TTC549 (cell line): ENCODE measurements at regions not wholly inside any gene's neighbourhood (a gene's known extent, or its start where the extent isn't known, plus 50 kb on each side); places are given as distances from the start of the nearest gene placed in this dataset.

Experiments used
- FAIRE-seq: peaks from 2 replicates; lab custom pipeline; 2012; peaks lifted over from hg19 to GRCh38; lab: Jason Lieb, UNC

DNA sequence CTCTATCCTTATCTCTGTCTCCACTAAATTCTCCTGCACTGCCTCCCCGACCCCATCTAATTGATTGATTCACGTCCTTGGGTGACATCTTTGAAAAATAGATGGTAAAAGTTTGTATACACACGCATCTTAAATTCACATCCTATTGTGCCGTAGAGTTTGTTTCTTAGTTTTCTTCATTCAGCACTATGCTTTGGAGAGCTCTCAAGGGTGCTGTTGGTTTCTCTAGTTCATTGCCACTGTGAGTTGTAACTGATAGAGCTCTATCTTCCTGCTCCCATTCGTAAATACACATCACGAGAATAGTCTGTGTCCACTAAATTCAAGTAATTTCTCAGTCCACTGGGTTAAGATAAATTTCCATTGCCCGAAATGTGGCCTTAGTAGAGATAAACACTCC is 1537.4 kb downstream of the AACS start:
- no peak for FAIRE-seq

- FAIRE-seq = no peak
These were observed 1541.9 kb downstream of the AACS start for GRCh38 chr12:126607157-126607556.

DNA sequence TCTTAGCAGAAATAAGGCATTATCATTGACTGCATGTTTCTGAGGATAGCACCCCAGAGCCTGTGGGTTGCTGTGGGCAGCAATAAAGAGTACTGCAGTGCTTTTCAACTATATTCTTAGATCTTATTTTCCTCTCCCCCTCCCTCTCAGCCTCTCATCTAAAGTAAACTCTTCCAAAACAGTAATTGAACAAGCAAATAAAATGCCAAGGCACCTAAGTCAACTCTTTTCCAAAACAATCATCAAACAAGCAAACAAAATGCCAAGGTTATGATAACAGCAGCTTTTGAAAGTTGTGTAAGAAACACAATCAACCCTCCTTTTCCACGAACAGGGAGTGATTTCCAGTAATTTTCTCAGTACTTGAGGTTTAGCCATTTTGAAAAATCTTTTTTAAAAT is 1542.6 kb downstream of the AACS start:
- no peak for FAIRE-seq

DNA sequence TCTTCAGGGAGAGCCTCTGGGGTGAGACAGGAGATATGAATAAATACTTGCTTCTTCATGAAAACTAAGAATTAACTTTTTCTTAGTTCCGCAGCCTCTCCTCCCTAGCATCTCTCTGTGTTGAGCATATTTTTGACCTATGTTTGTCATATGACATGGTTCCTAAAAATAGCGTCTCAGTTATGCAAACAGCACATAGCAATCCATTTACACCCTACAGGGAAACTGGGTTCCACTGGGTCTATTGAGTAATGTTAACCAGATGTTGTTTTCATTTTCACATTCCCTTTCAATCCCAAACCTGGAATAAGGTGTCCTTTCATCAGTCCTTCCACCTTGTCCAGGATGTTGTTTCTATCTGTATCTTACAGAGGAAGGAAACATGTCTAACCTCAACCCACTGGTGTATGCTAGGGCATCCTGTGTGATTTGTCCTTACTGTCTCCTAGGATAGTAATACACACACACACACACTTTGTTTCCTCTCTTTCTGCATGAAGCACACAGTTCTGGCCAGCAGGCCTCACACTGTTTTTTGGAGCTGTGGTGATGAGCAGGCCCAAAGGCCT is 1543.5 kb downstream of the AACS start:
- no peak for FAIRE-seq

- no peak for FAIRE-seq
These were observed 1551.2 kb downstream of the AACS start for GRCh38 chr12:126616441-126616840.

DNA sequence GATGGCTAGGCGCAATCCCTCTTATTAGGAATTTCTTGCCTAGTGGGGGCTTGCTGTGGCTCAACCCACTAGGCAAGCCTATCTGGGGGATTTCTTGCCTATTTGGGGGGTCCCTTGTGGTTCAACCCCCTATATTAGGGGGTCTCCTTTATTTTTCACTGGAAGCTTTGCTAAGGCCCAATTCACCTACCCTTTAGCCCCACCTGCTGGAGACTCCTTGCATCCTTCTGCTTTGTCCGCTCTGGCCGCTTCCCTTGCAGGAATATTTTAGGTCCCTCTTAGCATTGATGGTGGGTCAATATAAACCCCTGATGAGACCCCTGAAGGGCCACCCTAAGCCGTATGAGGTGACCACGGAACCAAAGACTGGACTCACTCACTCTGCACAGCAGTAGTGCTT is 1552.1 kb downstream of the AACS start:
- FAIRE-seq = no peak

GRCh38 chr12:126627596-126627995 is 1562.4 kb downstream of the AACS start:
- FAIRE-seq = no peak

- FAIRE-seq = no peak
These were observed 1571.6 kb downstream of the AACS start for GRCh38 chr12:126636821-126637220.

- no peak for FAIRE-seq
These were observed 1579.2 kb downstream of the AACS start for GRCh38 chr12:126644236-126645020.

GRCh38 chr12:126648074-126648473 is 1582.8 kb downstream of the AACS start:
- FAIRE-seq = no peak

DNA sequence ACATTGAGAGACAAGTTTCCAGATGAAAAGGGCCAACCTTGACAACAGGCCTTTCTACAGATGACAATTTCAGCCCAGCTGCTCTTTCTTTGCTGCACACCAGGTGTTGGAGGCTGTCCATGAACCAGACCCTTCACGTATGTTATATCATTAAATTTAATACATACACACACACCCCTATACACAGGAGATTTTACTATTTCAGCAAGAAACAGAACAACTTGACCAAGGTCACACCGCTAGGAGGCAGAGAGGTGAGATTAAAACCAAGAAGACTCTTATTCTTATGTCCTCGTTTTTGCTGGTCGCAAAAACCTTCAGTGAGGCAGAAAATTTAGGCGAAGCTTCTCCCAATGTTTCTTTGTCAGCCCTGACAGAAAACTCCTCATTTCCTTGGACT is 1585.9 kb downstream of the AACS start:
- no peak for FAIRE-seq

GRCh38 chr12:126663304-126664094 is 1598.3 kb downstream of the AACS start:
- no peak for FAIRE-seq

DNA sequence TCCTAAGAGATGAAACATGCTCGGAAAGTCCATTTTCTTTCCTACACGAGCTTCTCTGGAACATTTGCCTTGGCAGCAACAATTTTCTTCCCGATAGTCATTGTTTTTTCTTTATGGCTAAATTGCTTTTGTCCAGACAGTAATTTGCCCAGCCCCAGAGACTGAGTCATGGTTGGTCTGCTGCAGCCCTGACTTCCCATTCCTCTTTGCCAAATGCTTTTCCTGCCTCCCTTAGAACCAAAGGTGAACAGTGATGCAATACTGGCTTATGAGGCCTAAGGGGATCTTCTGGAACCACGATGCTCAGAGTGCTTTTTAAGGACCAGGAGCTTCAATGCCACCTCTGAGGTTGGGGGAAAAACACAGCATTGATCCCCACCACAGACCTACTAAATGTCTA is 1599.6 kb upstream of the TMEM132C start:
- FAIRE-seq = no peak

GRCh38 chr12:126668538-126668937 is 1598.4 kb upstream of the TMEM132C start:
- FAIRE-seq = no peak

DNA sequence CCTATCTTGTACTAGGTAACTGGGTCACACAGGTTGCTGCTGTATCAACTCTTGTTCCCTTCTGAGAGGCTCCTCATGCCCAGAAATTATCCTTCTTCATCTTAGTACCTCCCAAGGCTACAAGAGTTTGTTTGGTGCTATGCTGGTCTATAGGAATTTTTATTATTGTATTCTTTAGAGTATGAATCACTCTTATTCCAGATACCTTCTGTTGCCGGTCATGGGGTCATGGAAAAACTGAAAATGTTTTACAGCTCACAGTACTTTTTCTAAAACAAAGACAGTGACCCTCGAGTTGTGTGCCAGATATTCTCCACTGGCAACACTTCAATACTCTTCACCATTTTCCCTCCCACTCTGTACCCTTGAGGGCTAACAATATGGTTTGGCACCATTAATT is 1598.0 kb upstream of the TMEM132C start:
- no peak for FAIRE-seq

- no peak for FAIRE-seq
These were observed 1590.5 kb upstream of the TMEM132C start for GRCh38 chr12:126676434-126676833.

DNA sequence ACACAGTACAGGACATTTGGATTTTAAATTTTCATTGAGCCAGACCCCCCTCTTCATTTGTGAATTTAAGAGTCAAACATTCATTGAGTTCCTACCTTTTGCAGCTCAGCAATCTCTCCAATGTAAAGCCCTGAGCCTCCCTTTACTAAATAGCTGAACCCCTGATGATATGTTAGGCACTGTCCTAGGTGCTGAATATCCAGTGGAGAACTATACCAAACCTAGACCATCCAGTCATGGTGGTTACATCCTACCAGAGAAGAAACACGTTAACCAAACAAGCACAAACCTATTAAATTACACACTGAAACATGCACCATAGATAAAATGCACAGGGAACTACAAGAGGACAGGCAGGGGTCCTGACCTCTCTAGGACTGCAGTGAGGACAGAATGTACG is 1585.3 kb upstream of the TMEM132C start:
- no peak for FAIRE-seq

DNA sequence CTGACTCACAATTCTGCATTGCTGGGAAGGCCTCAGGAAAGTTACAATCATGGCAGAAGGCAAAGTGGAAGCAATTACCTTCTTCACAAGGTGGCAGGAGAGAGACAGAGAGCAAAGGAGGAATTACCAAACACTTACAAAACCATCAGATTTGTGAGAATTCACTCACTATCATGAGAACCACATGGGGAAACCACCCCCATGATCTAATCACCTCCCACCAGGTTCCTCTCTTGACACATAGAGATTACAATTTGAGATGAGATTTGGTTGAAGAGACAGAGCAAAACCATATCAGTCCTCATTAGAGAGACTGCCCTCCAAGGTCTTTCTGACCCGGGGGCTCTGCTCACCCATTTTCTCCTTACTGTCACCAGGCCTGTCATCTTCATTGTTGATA is 1582.3 kb upstream of the TMEM132C start:
- no peak for FAIRE-seq

GRCh38 chr12:126685636-126686035 is 1581.3 kb upstream of the TMEM132C start:
- FAIRE-seq = no peak

DNA sequence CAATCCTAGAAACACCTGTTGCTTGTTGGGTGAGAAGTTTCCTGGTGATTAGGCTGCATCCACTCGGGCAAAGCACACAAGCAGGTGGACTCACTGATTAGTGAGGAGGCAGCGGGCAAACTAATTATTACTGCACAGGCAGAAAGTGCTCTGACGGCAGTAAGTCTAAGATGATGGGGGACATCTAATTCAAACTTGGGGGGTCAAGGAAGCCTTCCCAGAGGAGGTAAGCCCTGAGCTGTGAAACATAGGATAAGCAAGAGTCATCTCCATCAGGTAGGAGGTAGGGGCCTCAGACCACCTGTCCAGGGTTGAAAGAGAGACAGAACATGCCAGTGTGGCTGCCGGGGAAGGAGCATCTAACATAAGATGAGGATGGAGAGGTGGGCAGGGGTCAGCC is 1578.4 kb upstream of the TMEM132C start:
- FAIRE-seq = no peak

DNA sequence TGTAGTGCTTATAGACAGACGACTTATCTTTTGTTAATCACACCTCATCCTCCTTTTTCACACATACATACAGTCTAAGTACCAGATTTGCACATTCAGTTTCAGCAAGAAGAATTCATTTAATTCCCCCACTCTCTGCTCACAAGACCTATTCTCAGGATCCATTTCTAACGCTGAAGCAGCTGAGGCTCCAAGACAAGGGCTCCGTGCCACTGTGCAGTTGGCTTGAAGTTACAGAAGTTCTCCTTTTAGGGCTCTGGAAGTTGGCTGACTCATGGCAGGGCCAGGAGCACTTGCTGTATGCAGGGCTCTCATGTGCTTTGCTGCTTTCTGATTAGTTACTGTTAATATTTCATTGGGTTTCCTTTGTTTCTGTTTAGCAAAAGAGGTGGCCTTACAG is 1566.9 kb upstream of the TMEM132C start:
- no peak for FAIRE-seq

DNA sequence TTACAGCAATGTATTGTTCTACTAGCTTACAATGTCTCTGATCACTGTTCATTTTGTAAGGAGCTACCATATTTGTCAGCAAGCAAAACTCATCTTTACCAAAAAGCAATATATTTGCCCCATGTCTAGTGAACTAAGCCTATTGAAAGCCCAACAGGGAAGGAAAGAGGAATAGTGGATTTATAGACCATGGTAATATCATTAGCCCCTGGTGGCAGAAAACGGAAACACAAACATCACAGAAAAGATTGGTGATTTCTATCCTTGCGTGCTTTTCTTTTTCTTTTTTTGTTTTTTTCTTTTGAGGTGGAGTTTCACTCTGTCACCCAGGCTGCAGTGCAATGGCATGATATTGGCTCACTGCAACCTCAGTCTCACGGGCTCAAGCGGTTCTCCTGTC is 1562.4 kb upstream of the TMEM132C start:
- FAIRE-seq = no peak

GRCh38 chr12:126706300-126706699 is 1560.7 kb upstream of the TMEM132C start:
- no peak for FAIRE-seq
